Upper lobe of left lung (tissue), 6 donors: ENCODE measurements at regions not wholly inside any gene's neighbourhood (a gene's known extent, or its start where the extent isn't known, plus 50 kb on each side); places are given as distances from the start of the nearest gene placed in this dataset.

Source experiments
- ATAC-seq, 2 donors: fragments of 200-7000 bp; cut with Tn5 transposase; one replicate each; pipeline ENCODE4 v1.9.1; 2022; ENCODE audit warnings: mild to moderate bottlenecking in 2 of 2, moderate library complexity in 2 of 2; ENCODE audit not compliant: low FRiP score in 2 of 2
- DNase-seq, 2 donors: peaks; one replicate each; pipeline ENCODE4 v3.0.0-alpha.2; 2019 to 2020
- H3K27ac ChIP-seq, 4 donors: fragments of 200-600 bp; sonication (generic); one replicate each; pipeline ENCODE4 v1.5.1; 2016 to 2019
- H3K27me3 ChIP-seq, 4 donors: fragments of 200-600 bp; sonication (generic); one replicate each; pipeline ENCODE4 v1.5.1; 2017 to 2019
- H3K36me3 ChIP-seq, 4 donors: fragments of 200-600 bp; sonication (generic); one replicate each; pipeline ENCODE4 v1.5.1; 2016 to 2019
- H3K4me1 ChIP-seq, 4 donors: fragments of 200-600 bp; sonication (generic); one replicate each; pipeline ENCODE4 v1.5.1; 2018 to 2019
- H3K4me3 ChIP-seq, 4 donors: fragments of 200-600 bp; sonication (generic); one replicate each; pipeline ENCODE4 v1.5.1; 2017 to 2019; ENCODE audit warnings: mild to moderate bottlenecking in 2 of 4, moderate library complexity in 1 of 4
- H3K9me3 ChIP-seq, 4 donors: fragments of 200-600 bp; sonication (generic); one replicate each; pipeline ENCODE4 v1.5.1; 2018 to 2019
- CTCF ChIP-seq, 6 experiments: fragments of 450-650 bp in 4 of 6; fragments of 200-600 bp in 2 of 6; sonication (generic) in 2 of 6; IDR thresholded peaks; one replicate each; pipeline ENCODE4 v1.5.1; 2016 to 2019; ENCODE audit warnings: antibody characterized with exemption in 6 of 6
- EP300 ChIP-seq, 4 donors: sonication (generic); formaldehyde crosslinking; IDR thresholded peaks; one replicate each; pipeline ENCODE4 v1.5.1; 2017; ENCODE audit warnings: antibody characterized with exemption in 4 of 4, control low read depth in 2 of 4
- POLR2A ChIP-seq, 4 donors: fragments of 450-650 bp; IDR thresholded peaks; one replicate each; pipeline ENCODE4 v1.5.1; 2016 to 2017; ENCODE audit warnings: antibody characterized with exemption in 4 of 4, mild to moderate bottlenecking in 2 of 4
- POLR2AphosphoS5 ChIP-seq, 2 donors: sonication (generic); formaldehyde crosslinking; IDR thresholded peaks; one replicate each; pipeline ENCODE4 v1.5.1; 2017; ENCODE audit warnings: antibody characterized with exemption in 2 of 2
- WGBS, 2 donors: methylation state at CpG; one replicate each; pipeline ENCODE4 v1.1.5; 2017 to 2018; 5-methylcytosine and 5-hydroxymethylcytosine counted together
- donor health status: DM: no; HTN: no; CAD: no; lungs with moderate emphysema.
- donor health status: DM: no; HTN: yes; CAD: no; lungs with severe emphysema.

GRCh38 chr3:80190051-80190450 is 422.3 kb upstream of the ROBO1 start:
- WGBS, 2 donors, result 4 to 7% methylated on average over 3 of the region's 3 CpGs
- Histone ChIP-seq H3K27me3 (no peaks in the 10 kb centered on the region), H3K9me3 (no peaks in the 10 kb centered on the region), H3K27ac (no peak overlapping the region), H3K4me1 (no peaks in the 10 kb centered on the region), H3K4me3 (no peak overlapping the region), H3K36me3 (no peaks in the 10 kb centered on the region)
- TF ChIP-seq POLR2AphosphoS5 (IDR thresholded peaks at IDR 0.05) (no peak), POLR2A (IDR thresholded peaks at IDR 0.05) (no peak), EP300 (IDR thresholded peaks at IDR 0.05) (no peak), CTCF (IDR thresholded peaks at IDR 0.05) (no peak)
- no peak for ATAC-seq
- no peak for DNase-seq

- H3K9me3 ChIP-seq, result no peaks in the 10 kb centered on the region
- 80 to 83% methylated on average over 2 of the region's 2 CpGs for WGBS, 2 donors
- ATAC-seq (no peak), DNase-seq (no peak)
- TF ChIP-seq EP300 (IDR thresholded peaks at IDR 0.05), result no peak
- no peak for TF ChIP-seq CTCF (IDR thresholded peaks at IDR 0.05)
- no peak for TF ChIP-seq POLR2AphosphoS5 (IDR thresholded peaks at IDR 0.05)
- TF ChIP-seq POLR2A (IDR thresholded peaks at IDR 0.05), result no peak
- H3K27ac ChIP-seq, result no peak overlapping the region
- no peaks in the 10 kb centered on the region for H3K4me1 ChIP-seq
- H3K4me3 ChIP-seq, result no peak overlapping the region
- H3K27me3 ChIP-seq, result no peaks in the 10 kb centered on the region
- H3K36me3 ChIP-seq, result no peaks in the 10 kb centered on the region
Observed at GRCh38 chr3:80187981-80188380, 420.2 kb upstream of the ROBO1 start.

- no peak overlapping the region for H3K4me3 ChIP-seq
- no peak for ATAC-seq
- no peak for DNase-seq
- no peaks in the 10 kb centered on the region for H3K9me3 ChIP-seq
- no peaks in the 10 kb centered on the region for H3K36me3 ChIP-seq
- no peaks in the 10 kb centered on the region for H3K27me3 ChIP-seq
- H3K27ac ChIP-seq, result no peak overlapping the region
- H3K4me1 ChIP-seq, result no peaks in the 10 kb centered on the region
- WGBS, 2 donors, result 67 to 70% methylated on average over 3 of the region's 3 CpGs
- TF ChIP-seq CTCF (IDR thresholded peaks at IDR 0.05) (no peak), POLR2AphosphoS5 (IDR thresholded peaks at IDR 0.05) (no peak), EP300 (IDR thresholded peaks at IDR 0.05) (no peak), POLR2A (IDR thresholded peaks at IDR 0.05) (no peak)
Observed at GRCh38 chr3:80159990-80160506, 392.2 kb upstream of the ROBO1 start.

GRCh38 chr3:80158332-80158731 is 390.5 kb upstream of the ROBO1 start:
- TF ChIP-seq POLR2AphosphoS5 (IDR thresholded peaks at IDR 0.05), result no peak
- no peak for TF ChIP-seq CTCF (IDR thresholded peaks at IDR 0.05)
- no peak for TF ChIP-seq POLR2A (IDR thresholded peaks at IDR 0.05)
- no peak for TF ChIP-seq EP300 (IDR thresholded peaks at IDR 0.05)
- Histone ChIP-seq H3K27me3 (no peaks in the 10 kb centered on the region), H3K4me3 (no peak overlapping the region), H3K36me3 (no peaks in the 10 kb centered on the region), H3K27ac (no peak overlapping the region), H3K4me1 (no peaks in the 10 kb centered on the region), H3K9me3 (no peaks in the 10 kb centered on the region)
- ATAC-seq (no peak), DNase-seq (no peak)
- 66 to 80% methylated on average over 3 of the region's 3 CpGs for WGBS, 2 donors

DNA sequence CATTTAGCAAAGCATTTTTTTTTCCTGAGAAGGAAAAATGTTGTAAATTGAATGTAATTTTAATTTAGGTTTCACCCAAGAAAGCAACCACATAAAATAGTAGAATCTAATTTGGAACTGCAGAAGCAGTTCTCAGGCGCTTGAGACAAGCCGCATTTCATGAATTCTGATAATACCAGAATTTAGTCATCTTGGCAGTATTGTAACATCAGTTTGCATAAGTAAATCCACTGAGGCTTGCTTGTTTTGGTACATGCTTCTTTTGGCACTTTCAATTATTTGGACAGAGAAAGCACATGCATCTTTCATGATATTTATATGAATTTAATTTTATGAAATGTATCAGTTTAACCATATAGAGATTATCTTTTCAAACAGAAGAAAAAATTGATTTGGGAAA is 389.7 kb upstream of the ROBO1 start:
- ATAC-seq (no peak), DNase-seq (no peak)
- no peak overlapping the region for H3K4me3 ChIP-seq
- 75 to 89% methylated on average over 2 of the region's 2 CpGs for WGBS, 2 donors
- no peaks in the 10 kb centered on the region for H3K27me3 ChIP-seq
- H3K9me3 ChIP-seq, result no peaks in the 10 kb centered on the region
- no peaks in the 10 kb centered on the region for H3K36me3 ChIP-seq
- TF ChIP-seq CTCF (IDR thresholded peaks at IDR 0.05), result no peak
- TF ChIP-seq POLR2AphosphoS5 (IDR thresholded peaks at IDR 0.05), result no peak
- no peak for TF ChIP-seq EP300 (IDR thresholded peaks at IDR 0.05)
- no peak for TF ChIP-seq POLR2A (IDR thresholded peaks at IDR 0.05)
- H3K27ac ChIP-seq, result no peak overlapping the region
- H3K4me1 ChIP-seq, result no peaks in the 10 kb centered on the region
